GM18909 (cell line): ENCODE measurements at regions not wholly inside any gene's neighbourhood (a gene's known extent, or its start where the extent isn't known, plus 50 kb on each side); places are given as distances from the start of the nearest gene placed in this dataset.
"Not testable (repeated sequence)": the region's sequence is repeated elsewhere in the genome, so short reads cannot be mapped to it uniquely, and the experiment has no call there.

Experiments
- ATAC-seq: cut with Tn5 transposase; IDR thresholded peaks from one replicate; pipeline ENCODE4 v1.9.1; 2021; ENCODE audit warnings: mild to moderate bottlenecking; ENCODE audit not compliant: unreplicated experiment, poor library complexity

DNA sequence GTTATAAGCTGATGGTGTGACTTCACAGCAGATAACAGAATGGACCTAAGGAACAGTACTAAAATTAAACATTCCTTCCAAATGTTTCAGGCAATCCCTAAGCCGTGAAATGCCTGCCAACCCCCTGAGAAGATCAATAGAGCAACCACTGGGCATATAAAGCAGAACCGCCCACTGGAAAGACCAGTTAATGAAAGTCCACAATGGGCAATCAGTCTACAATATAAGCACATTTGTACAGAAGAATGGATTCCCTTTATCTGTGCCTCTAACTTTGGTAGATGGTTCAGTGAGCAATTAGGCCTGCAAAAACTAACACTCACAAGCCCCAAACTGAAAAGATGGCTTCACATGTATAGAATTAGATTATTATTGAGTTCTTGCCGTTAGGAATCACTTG lies 286.6 kb downstream of the UBE3D start:
- ATAC-seq: no peak

DNA sequence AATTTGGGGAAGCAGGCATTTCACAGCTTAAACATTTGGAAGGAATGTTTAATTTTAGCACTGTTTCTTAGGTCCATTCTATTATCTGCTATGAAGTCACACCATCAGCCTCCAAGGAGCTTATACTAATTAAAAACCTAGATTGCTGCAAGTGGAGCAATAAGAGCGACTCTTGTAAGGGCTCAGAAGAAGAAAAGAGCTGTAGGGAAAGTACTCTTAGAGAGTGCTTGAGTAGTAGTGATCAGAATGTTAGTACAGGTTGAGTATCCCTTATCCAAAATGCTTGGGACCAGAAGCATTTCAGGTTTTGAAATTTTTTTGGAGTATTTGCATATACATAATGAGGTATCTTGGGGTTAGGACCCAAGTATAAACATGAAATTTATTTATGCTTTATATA lies 285.3 kb downstream of the UBE3D start:
- ATAC-seq: no peak

DNA sequence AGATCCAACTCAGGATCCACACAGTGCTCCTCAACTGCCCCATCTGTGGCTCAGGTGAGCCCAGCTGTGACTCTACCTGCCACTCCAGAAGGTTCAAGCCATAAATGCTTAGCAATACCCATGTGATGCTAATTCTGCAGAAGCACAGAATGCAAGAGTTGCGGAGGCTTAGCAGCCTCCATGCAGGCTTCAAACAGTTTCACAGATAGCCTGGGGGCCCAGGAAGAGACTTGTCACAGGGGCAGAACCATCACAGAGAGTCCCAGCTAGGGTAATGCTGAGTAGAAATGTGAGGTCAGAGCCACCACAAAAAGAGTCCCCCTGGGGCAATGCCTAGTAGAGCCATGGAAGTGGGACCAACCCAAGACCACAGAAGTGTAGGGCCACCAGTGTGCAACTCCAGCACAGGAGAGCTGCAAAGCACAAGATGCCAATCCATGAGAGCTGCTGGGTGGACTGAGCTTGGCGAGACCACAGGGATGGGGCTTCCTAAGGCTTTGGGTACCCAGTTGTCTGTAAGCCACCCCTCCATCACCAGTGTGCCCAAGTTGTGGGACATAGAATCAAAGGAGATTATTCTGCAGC lies 283.9 kb downstream of the UBE3D start:
- ATAC-seq: no peak

DNA sequence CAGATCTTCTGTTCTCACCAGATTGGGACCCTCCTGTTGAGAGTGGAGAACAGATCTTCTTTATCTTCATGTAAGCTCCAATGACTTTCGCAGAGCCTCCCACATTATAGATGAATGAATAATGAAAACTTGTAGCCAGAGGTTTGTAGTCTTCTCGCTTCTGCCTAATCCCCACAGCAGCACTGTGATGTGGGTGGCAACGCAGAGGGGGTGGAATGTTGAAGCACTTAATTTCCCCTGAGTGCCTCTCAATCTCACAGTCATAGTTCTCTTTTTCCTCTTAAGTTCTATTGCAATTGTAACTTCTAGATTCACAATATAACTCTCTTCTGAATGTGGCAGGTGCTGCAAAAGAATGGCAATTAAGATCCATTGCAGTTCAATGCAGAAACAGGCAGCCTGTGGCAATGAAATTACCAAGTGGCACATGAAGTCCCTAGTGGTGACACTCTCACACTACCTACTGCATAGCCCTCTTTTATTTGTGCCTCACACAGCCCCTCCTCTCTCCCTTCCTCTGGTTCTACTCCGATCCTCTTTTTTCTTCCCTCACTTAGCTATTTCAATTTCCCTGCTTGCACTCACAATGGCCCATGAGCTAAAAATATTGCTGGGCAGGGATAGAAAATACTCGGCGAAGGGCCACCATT lies 281.9 kb downstream of the UBE3D start:
- ATAC-seq: no peak

DNA sequence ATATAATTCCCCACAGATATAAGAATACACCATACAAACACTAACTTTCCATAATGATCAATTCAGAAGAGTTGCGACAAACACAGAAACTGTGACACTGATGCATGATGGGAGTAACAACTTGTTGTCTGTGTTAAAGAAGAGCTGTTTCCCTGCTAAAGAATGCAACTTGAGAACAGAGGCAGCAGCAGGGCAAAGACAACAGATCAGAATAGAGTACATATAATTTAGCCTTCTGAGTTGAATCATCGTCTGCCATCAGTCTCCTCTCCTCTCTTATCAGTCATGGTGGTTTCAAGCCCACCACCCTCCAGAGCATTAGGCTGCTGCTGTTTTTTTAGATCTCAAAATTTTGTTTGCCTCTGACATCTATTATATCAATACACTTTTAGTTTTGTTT lies 280.4 kb downstream of the UBE3D start:
- ATAC-seq: no peak

DNA sequence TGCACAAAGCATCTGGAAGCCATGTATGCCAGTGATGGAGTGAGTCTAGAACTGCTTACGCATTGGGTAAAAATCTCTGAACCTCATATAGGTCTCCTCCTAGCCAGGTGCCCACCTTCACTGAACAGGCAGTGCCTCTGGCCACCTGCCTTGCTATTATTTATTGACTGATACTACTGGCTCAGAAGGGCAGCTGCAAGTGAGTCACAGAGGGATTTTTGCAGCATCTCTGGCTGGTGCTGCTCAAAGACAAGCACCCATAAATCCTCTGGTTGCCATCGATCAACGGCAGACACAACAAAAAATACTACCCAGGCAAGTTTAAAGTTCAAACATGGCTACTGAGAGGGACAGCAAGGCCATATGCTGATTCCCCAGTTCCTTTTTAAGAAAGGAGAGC lies 279.4 kb downstream of the UBE3D start:
- ATAC-seq: no peak

DNA sequence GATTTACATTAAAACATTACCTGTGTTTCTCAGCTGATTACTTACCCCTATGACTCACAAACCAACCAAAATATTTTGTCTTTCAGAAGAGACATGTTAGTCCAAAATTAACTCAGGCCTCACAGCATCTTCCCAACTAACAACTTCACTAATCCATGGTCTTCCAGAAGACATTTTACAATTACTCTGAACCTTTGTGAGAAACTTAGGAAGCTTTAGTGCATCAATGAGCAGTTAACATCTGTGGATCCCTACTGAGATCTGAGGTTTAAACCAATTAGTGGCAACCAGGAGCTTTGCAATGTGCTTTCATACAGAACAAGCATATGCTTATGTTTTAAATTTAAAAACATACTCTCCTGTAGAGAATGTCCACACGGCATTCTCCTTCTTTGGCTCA lies 269.7 kb downstream of the UBE3D start:
- ATAC-seq: no peak

DNA sequence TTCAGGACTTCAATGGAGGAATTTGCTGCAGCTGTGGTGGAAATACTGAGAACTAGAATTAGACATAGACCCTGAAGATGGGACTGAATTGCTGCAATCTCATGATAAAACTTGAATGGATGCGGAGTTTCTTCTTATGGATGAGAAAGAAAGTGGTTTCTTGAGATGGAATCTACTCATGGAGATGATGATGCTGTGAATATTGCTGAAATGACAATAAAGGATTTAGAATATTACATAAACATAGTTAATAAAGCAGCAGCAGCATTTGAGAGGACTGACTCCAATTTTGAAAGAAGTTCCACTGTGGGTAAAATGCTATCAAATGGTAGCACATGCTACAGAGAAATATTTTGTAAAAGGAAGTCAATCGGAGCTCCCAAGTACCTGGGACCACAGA lies 264.6 kb downstream of the UBE3D start:
- ATAC-seq: no peak

DNA sequence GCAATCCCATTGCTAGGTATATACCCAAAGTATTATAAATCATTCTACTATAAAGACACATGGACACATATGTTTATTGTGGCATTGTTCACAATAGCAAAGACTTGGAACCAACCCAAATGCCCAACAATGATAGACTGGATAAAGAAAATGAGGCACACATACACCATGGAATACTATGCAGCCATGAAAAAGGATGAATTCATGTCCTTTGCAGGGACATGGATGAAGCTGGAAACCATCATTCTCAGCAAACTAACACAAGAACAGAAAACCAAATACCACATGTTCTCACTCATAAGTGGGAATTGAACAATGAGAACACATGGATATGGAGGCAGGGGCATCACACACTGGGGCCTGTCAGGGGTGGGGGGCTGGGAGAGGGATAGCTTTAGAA lies 249.4 kb downstream of the UBE3D start:
- ATAC-seq: not testable (repeated sequence)

DNA sequence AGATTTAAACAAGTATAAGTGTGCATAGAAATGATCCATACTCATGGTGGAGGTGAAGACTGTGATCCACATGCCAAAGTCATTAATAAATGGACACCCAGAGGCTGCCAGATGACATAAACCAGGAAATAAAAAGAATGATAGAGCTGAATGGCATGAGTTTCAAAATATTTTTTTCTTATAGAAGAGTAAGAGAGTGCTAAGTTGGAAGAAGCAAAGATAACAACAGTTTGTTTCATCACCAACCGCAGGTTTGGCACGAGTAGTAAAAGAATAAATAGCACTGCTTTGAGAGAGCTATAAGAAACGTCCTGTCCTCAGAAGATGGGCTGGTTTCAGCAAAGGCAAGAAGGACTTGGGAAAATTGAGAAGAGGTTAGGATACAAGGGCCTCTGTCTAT lies 246.9 kb downstream of the UBE3D start:
- no peak for ATAC-seq

DNA sequence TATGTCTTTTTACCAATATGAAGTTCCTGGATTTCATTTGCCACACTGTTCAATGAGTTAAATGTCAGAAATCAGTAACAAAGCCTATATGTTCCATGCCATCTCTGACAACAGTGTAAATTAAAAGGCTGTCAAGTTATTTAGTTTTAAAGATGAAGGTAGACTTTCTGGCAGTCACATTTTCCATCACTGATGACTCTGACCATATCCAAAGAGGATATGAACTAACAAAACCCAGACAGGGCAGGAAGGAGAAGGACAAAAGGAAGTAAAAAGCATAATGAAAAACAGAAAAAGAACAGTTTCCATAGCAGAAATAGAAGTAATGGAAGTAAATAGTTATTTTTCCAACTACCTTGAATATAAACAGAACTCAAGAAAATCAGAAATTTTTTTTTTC lies 242.3 kb downstream of the UBE3D start:
- ATAC-seq: no peak

DNA sequence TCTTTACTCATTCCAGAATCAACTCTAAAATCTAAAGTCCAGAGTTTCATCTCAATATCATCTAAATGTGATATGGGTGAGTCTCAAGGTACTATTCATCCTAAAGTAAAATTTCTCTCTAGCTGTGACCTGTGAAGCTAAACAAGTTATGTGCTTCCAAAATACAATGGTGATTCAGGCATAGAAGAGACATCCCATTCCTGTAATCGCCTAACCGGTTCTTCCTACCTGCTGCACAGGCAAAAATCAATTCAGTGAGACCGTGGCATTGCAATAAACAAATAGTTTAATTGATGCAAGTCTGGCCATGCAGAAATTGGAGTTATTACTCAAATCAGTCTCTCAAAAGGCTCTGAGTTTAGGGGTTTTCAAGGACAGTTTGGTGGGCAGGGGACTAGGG lies 232.8 kb downstream of the UBE3D start:
- ATAC-seq: no peak

DNA sequence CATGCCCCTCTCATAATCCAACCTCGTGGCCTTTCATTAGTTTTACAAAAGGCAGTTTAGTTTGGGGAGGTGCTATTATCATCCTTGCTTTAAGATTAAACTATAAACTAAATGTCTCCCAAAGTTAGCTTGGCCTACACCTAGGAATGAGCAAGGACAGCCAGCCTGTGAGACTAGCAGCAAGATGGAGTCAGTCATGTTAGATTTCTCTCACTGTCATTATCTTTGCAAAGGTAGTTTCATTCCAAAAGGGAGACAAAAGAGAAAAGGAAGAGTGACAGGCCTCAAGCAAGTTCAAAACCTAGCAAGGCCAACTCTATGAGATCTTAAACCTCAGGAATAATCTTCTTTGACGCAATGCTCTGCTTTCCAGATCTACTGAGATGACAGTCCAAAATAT lies 232.2 kb downstream of the UBE3D start:
- no peak for ATAC-seq

DNA sequence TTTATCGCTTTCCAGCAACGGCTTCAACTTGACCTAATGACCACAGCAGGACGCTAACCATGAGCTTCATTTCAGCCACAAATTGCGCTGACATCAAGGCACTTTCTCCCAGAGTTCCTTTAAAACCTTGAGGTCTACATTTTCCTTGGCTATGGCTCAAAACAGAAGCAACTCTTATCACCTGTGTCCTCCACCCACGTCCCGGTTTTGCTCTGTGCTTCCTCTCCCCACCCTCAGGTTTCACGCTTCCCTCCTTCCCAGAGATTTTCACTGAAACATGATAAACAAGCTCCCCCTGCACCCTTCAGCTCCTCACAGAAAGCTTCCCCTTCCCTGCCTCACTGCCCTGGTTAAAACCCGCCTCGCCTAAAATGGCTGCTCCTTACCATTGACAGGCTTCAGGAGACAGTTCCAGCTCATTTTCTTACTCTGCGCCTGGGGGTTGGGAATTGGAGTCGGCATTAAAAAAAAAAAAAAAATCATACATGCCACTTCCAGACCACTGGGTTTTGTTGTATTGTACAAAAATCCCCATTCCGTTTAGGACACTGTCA lies 229.5 kb downstream of the UBE3D start:
- ATAC-seq: no peak

DNA sequence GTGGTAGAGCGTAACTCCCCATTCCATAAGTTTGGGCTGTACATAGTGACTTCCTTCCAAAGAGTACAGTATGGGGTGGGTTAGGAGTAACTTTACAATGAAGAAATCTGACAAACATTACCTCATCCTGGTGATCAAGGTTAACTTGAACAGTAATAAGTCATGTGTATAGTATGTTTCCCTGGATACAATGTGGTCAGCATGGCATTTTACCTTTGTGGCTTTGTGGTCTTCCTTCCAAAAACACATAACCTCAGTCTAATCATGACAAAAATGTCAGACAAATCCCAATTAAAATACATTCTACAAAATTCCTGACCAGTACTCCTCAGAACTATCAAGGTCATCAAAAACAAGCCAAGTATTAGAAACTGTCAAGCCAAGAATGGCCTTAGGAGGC lies 225.1 kb downstream of the UBE3D start:
- ATAC-seq: no peak

DNA sequence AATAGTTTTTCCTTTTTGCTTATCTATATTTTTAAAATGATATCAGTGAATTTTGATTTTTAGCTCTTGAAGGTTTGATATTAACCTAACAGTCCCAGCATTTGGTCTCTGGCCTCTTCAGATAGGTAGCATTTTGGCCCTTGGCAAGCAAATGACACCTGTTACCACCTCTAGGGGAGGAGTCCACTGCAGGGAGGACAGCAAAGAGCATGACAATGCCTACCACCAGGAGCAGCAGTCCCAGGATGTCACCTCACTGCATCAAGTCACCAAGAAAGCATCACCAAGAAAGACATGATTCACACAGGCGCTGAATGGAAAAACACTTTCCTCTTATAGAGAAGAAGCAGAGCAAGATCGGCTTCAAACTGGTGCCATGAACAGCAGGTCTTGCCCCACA lies 224.3 kb downstream of the UBE3D start:
- no peak for ATAC-seq
